ENCODE measurements at regions not wholly inside any gene's neighbourhood (a gene's known extent, or its start where the extent isn't known, plus 50 kb on each side); places are given as distances from the start of the nearest gene placed in this dataset.

- TF ChIP-seq SP1 (IDR thresholded peaks at IDR 0.05) (no peak), LEF1 (IDR thresholded peaks at IDR 0.05; ENCODE audit: borderline replicate concordance) (no peak), HDGF (IDR thresholded peaks at IDR 0.05; ENCODE audit: borderline replicate concordance) (no peak), FOXA1 (IDR thresholded peaks at IDR 0.05) (no peak), TARDBP (IDR thresholded peaks at IDR 0.05) (no peak), FOXM1 (IDR thresholded peaks at IDR 0.05; ENCODE audit: borderline replicate concordance) (no peak), PKNOX1 (IDR thresholded peaks at IDR 0.05) (no peak), FOXK2 (IDR thresholded peaks at IDR 0.05) (no peak), SUZ12 (IDR thresholded peaks at IDR 0.05) (no peak), CTBP1 (IDR thresholded peaks at IDR 0.05; ENCODE audit: borderline replicate concordance) (no peak), ARNT (IDR thresholded peaks at IDR 0.05) (no peak), L3MBTL2 (conservative IDR thresholded peaks at IDR 0.05) (no peak), ELF4 (IDR thresholded peaks at IDR 0.05) (no peak)
Measured at GRCh38 chr2:125596612-125597011, 1059.3 kb upstream of the GYPC start.

Data from HEK293T (cell line).